GM13977 (cell line): ENCODE measurements at regions not wholly inside any gene's neighbourhood (a gene's known extent, or its start where the extent isn't known, plus 50 kb on each side); places are given as distances from the start of the nearest gene placed in this dataset.

Source experiments
- DNase-seq: peaks from one replicate; pipeline ENCODE4 v3.0.0; 2012; ENCODE audit warnings: low spot score
- CTCF ChIP-seq: IDR thresholded peaks from 2 replicates; pipeline ENCODE4 v1.5.1; 2012; ENCODE audit warnings: mild to moderate bottlenecking, control low read depth; ENCODE audit not compliant: insufficient read depth; ENCODE audit errors: extremely low read depth, missing control alignments
- in situ Hi-C: fragments of 300-500 bp; cut with MboI; formaldehyde crosslinking; loops from one replicate; pipeline ENCODE4 v1.12.0; 2022; ENCODE audit warnings: low sequenced_read_pairs, low pct_unique_long_range_greater_than_20kb, mixed read lengths, inconsistent platforms; ENCODE audit not compliant: unreplicated experiment

- in situ Hi-C loops, result no loop called here
- no peak for TF ChIP-seq CTCF
- no peak for DNase-seq
Measured at GRCh38 chr7:81330108-81330507, 411.3 kb upstream of the SEMA3C start.

- no peak for TF ChIP-seq CTCF
- in situ Hi-C loops, result no loop called here
- DNase-seq, result no peak
Measured at GRCh38 chr7:81327468-81328266, 408.8 kb upstream of the SEMA3C start.

GRCh38 chr7:81321949-81322348, 403.1 kb upstream of the SEMA3C start:
- TF ChIP-seq CTCF, result no peak

GRCh38 chr7:81317741-81318140, 398.9 kb upstream of the SEMA3C start:
- in situ Hi-C loops, result no loop called here
- no peak for TF ChIP-seq CTCF
- no peak for DNase-seq

More at GRCh38 chr7:81321949-81322348, 403.1 kb upstream of the SEMA3C start:
- no peak for DNase-seq
- in situ Hi-C loops, result no loop called here

- no peak for TF ChIP-seq CTCF
- in situ Hi-C loops, result no loop called here
Measured at GRCh38 chr7:81308643-81309322, 389.9 kb upstream of the SEMA3C start.

GRCh38 chr7:81301815-81302214, 383.0 kb upstream of the SEMA3C start:
- no peak for DNase-seq
- TF ChIP-seq CTCF, result no peak
- in situ Hi-C loops, result no loop called here

More at GRCh38 chr7:81308643-81309322, 389.9 kb upstream of the SEMA3C start:
- no peak for DNase-seq
